ENCODE measurements at regions not wholly inside any gene's neighbourhood (a gene's known extent, or its start where the extent isn't known, plus 50 kb on each side); places are given as distances from the start of the nearest gene placed in this dataset.

- Histone ChIP-seq H4K5ac (ENCODE audit: low read depth, low read length) (no peak overlapping the region), H3K4me2 (ENCODE audit: low read depth, low read length) (no peak overlapping the region), H3K9me1 (ENCODE audit: insufficient read depth, low read length) (no peaks in the 10 kb centered on the region), H4K91ac (ENCODE audit: insufficient read depth, low read depth, low read length) (no peak overlapping the region), H3K27me3 (ENCODE audit: control insufficient read depth, insufficient read depth, low read length) (no peaks in the 10 kb centered on the region), H3K14ac (replicated peaks; ENCODE audit: low read depth, low read length) (no peak overlapping the region; the same call in 1 of the 2 replicates), H2BK5ac (ENCODE audit: low read depth, low read length, poor library complexity, severe bottlenecking) (no peak overlapping the region), H3K4me3 (ENCODE audit: insufficient read depth, low read depth, low read length) (no peak overlapping the region), H2BK20ac (ENCODE audit: low read depth, low read length) (no peak overlapping the region), H2AK5ac (ENCODE audit: low read depth, low read length) (no peak overlapping the region), H2BK15ac (ENCODE audit: low read depth, low read length) (no peak overlapping the region), H4K8ac (ENCODE audit: low read depth in 2 of 2, low read length in 2 of 2) (no peak overlapping the region), H3K9ac (ENCODE audit: low read depth, low read length) (no peak overlapping the region), H3K27ac (ENCODE audit: insufficient read depth, low read length) (no peak overlapping the region), H3K23ac (ENCODE audit: low read depth, low read length) (no peak overlapping the region), H3K4me1 (ENCODE audit: control insufficient read depth, insufficient read depth, low read length) (no peaks in the 10 kb centered on the region), H3K56ac (ENCODE audit: extremely low read depth, insufficient read depth, low read length) (no peak overlapping the region), H3K18ac (ENCODE audit: low read depth, low read length) (no peak overlapping the region), H2AK9ac (replicated peaks; ENCODE audit: low read depth, low read length, poor library complexity) (no peak overlapping the region), H3K4ac (ENCODE audit: low read depth, low read length) (no peak overlapping the region), H3K79me1 (ENCODE audit: low read depth in 1 of 2, low read length in 2 of 2) (no peaks in the 10 kb centered on the region), H2BK120ac (ENCODE audit: low read depth, low read length) (no peak overlapping the region), H2AFZ (replicated peaks; ENCODE audit: low read length, poor library complexity) (no peak overlapping the region), H3K36me3 (ENCODE audit: control insufficient read depth, insufficient read depth, low read length) (no peaks in the 10 kb centered on the region), H3K9me3 (ENCODE audit: control insufficient read depth, insufficient read depth, low read length) (no peaks in the 10 kb centered on the region), H4K20me1 (ENCODE audit: insufficient read depth, low read length) (no peaks in the 10 kb centered on the region)
- DNase-seq, result no peak
- no peak for TF ChIP-seq RCOR1 (IDR thresholded peaks at IDR 0.05; ENCODE audit: insufficient replicate concordance, low read length)
- no peak for TF ChIP-seq CEBPB (IDR thresholded peaks at IDR 0.05; ENCODE audit: low read depth, low read length)
- no peak for TF ChIP-seq CTCF (conservative IDR thresholded peaks at IDR 0.05; ENCODE audit: low read depth, low read length)
- TF ChIP-seq RAD21 (IDR thresholded peaks at IDR 0.05; ENCODE audit: low read length), result no peak
- no peak for TF ChIP-seq MXI1 (IDR thresholded peaks at IDR 0.05; ENCODE audit: borderline replicate concordance, low read depth, low read length)
- no peak for TF ChIP-seq POLR2A (IDR thresholded peaks at IDR 0.05; ENCODE audit: low read depth, low read length)
- TF ChIP-seq SMC3 (IDR thresholded peaks at IDR 0.05; ENCODE audit: low read depth, low read length), result no peak
- TF ChIP-seq ELK1 (IDR thresholded peaks at IDR 0.05; ENCODE audit: borderline replicate concordance, low read depth, low read length), result no peak
- TF ChIP-seq FOS (IDR thresholded peaks at IDR 0.05; ENCODE audit: low read depth, low read length), result no peak
- no peak for TF ChIP-seq BHLHE40 (IDR thresholded peaks at IDR 0.05; ENCODE audit: low read depth, low read length)
- TF ChIP-seq MAZ (IDR thresholded peaks at IDR 0.05; ENCODE audit: borderline replicate concordance, low read depth, low read length), result no peak
- no peak for TF ChIP-seq RFX5 (IDR thresholded peaks at IDR 0.05; ENCODE audit: low read depth, low read length)
- no peak for TF ChIP-seq USF2 (IDR thresholded peaks at IDR 0.05; ENCODE audit: low read depth, low read length)
- TF ChIP-seq MAFK (IDR thresholded peaks at IDR 0.05; ENCODE audit: low read depth, low read length), result no peak
- TF ChIP-seq CHD1 (IDR thresholded peaks at IDR 0.05; ENCODE audit: low read depth, low read length), result no peak
- dilution Hi-C loops (cut with HindIII; ENCODE audit: low sequenced_read_pairs, unreplicated experiment) (no loop called here), intact Hi-C loops (cut with micrococcal nuclease) (no loop called here), in situ Hi-C loops (cut with MboI; ENCODE audit: low sequenced_read_pairs) (no loop called here)
- no CpG with 5 or more reads among the region's 6 CpGs for WGBS, 2 experiments (ENCODE audit: extremely low coverage in 2 of 2, insufficient read length in 1 of 2)
- ChIA-PET POLR2A (ENCODE audit: unreplicated experiment) (no interaction called here), CTCF (interaction anchor here (1.0 kb wide), 1 partner anchor 26 kb away, joined by 3 read pairs; no protein-coding TSS in a partner anchor)
- ATAC-seq (ENCODE audit: low read depth), result no peak
- no TSS peak for BruUV-seq (replicated peaks)
Observed at GRCh38 chr4:83885256-83886182, 349.6 kb downstream of the GPAT3 start.

Data from IMR-90 (cell line).